Esophagus squamous epithelium (tissue), 5 donors: ENCODE measurements at regions not wholly inside any gene's neighbourhood (a gene's known extent, or its start where the extent isn't known, plus 50 kb on each side); places are given as distances from the start of the nearest gene placed in this dataset.

Experiments
- DNase-seq: peaks from one replicate; lab custom pipeline; 2025; lab: John Stamatoyannopoulos, UW
- H3K27ac ChIP-seq, 4 donors: fragments of 200-600 bp; sonication (generic); one replicate each; pipeline ENCODE4 v1.5.1; 2016 to 2019; ENCODE audit warnings: mild to moderate bottlenecking in 1 of 4
- H3K27me3 ChIP-seq, 4 donors: fragments of 200-600 bp; sonication (generic); 1 replicate in 3 of 4; 2 replicates in 1 of 4; pipeline versions ENCODE4 v1.5.1 to v1.6.0; 2017 to 2021; ENCODE audit warnings: antibody characterized with exemption in 1 of 4
- H3K36me3 ChIP-seq, 3 donors: fragments of 200-600 bp; sonication (generic); one replicate each; pipeline ENCODE4 v1.5.1; 2016 to 2019
- H3K4me1 ChIP-seq, 3 donors: fragments of 200-600 bp; sonication (generic); one replicate each; pipeline ENCODE4 v1.5.1; 2017 to 2019
- H3K4me3 ChIP-seq, 4 donors: fragments of 200-600 bp; sonication (generic); 1 replicate in 3 of 4; 2 replicates in 1 of 4; pipeline ENCODE4 v1.5.1; 2016 to 2019; ENCODE audit warnings: mild to moderate bottlenecking in 2 of 4, moderate library complexity in 1 of 4
- H3K9me3 ChIP-seq, 3 donors: fragments of 200-600 bp; sonication (generic); one replicate each; pipeline ENCODE4 v1.5.1; 2016 to 2019
- CTCF ChIP-seq, 6 experiments: fragments of 450-650 bp in 4 of 6; fragments of 200-600 bp in 2 of 6; sonication (generic) in 2 of 6; IDR thresholded peaks; one replicate each; pipeline ENCODE4 v1.5.1; 2016 to 2019; ENCODE audit warnings: antibody characterized with exemption in 6 of 6, mild to moderate bottlenecking in 4 of 6, moderate library complexity in 4 of 6
- POLR2A ChIP-seq, 4 donors: fragments of 450-650 bp; IDR thresholded peaks; one replicate each; pipeline ENCODE4 v1.6.1; 2017; ENCODE audit warnings: antibody characterized with exemption in 4 of 4, mild to moderate bottlenecking in 4 of 4, moderate library complexity in 3 of 4
- WGBS, 2 donors: methylation state at CpG; one replicate each; pipeline ENCODE4 v1.1.5; 2018; 5-methylcytosine and 5-hydroxymethylcytosine counted together
- intact Hi-C: fragments of 100-400 bp; cut with DNase I; formaldehyde crosslinking; loops from one replicate; pipeline ENCODE4 v1.15.0; 2022
- donor health status: DM: yes; HTN: yes; CAD: no.

GRCh38 chr3:191543018-191543417, 82.1 kb downstream of the PYDC2 start:
- no peak for DNase-seq
- 55 to 60% methylated on average over 1 of the region's 1 CpG for WGBS, 2 donors
- Histone ChIP-seq H3K36me3 (no peaks in the 10 kb centered on the region), H3K4me1 (no peaks in the 10 kb centered on the region), H3K4me3 (no peak overlapping the region), H3K27me3 (no peaks in the 10 kb centered on the region), H3K9me3 (no peaks in the 10 kb centered on the region), H3K27ac (no peak overlapping the region)
- intact Hi-C loops: no loop called here
- TF ChIP-seq CTCF (IDR thresholded peaks at IDR 0.05) (no peak), POLR2A (IDR thresholded peaks at IDR 0.05) (no peak)

- Histone ChIP-seq H3K36me3 (no peaks in the 10 kb centered on the region), H3K4me3 (no peak overlapping the region), H3K27ac (no peak overlapping the region), H3K9me3 (no peaks in the 10 kb centered on the region), H3K27me3 (no peaks in the 10 kb centered on the region), H3K4me1 (no peaks in the 10 kb centered on the region)
- no peak for TF ChIP-seq CTCF (IDR thresholded peaks at IDR 0.05)
- no peak for TF ChIP-seq POLR2A (IDR thresholded peaks at IDR 0.05)
- DNase-seq: no peak
- intact Hi-C loops: no loop called here
- 77% methylated on average over 4 of the region's 4 CpGs for WGBS, 2 donors
Observed at GRCh38 chr3:191543897-191544296, 82.9 kb downstream of the PYDC2 start.

- DNase-seq: no peak
- no peaks in the 10 kb centered on the region for H3K4me1 ChIP-seq
- 17 to 56% methylated on average over 1 of the region's 1 CpG for WGBS, 2 donors
- H3K36me3 ChIP-seq: no peaks in the 10 kb centered on the region
- no peaks in the 10 kb centered on the region for H3K9me3 ChIP-seq
- no peaks in the 10 kb centered on the region for H3K27me3 ChIP-seq
- TF ChIP-seq CTCF (IDR thresholded peaks at IDR 0.05) (no peak), POLR2A (IDR thresholded peaks at IDR 0.05) (no peak)
- H3K4me3 ChIP-seq: no peak overlapping the region
- intact Hi-C loops: no loop called here
- H3K27ac ChIP-seq: no peak overlapping the region
Observed at GRCh38 chr3:191549357-191549756, 88.4 kb downstream of the PYDC2 start.

GRCh38 chr3:191555037-191555436, 94.1 kb downstream of the PYDC2 start:
- TF ChIP-seq CTCF (IDR thresholded peaks at IDR 0.05) (no peak), POLR2A (IDR thresholded peaks at IDR 0.05) (no peak)
- DNase-seq: no peak
- H3K4me1 ChIP-seq: no peaks in the 10 kb centered on the region
- intact Hi-C loops: no loop called here
- H3K27me3 ChIP-seq: no peaks in the 10 kb centered on the region
- H3K9me3 ChIP-seq: no peaks in the 10 kb centered on the region
- no peak overlapping the region for H3K4me3 ChIP-seq
- no peak overlapping the region for H3K27ac ChIP-seq
- H3K36me3 ChIP-seq: no peaks in the 10 kb centered on the region

- Histone ChIP-seq H3K9me3 (no peaks in the 10 kb centered on the region), H3K4me1 (no peaks in the 10 kb centered on the region), H3K27me3 (no peaks in the 10 kb centered on the region), H3K27ac (no peak overlapping the region), H3K4me3 (no peak overlapping the region), H3K36me3 (no peaks in the 10 kb centered on the region)
- TF ChIP-seq POLR2A (IDR thresholded peaks at IDR 0.05) (no peak), CTCF (IDR thresholded peaks at IDR 0.05) (no peak)
- intact Hi-C loops: no loop called here
- 88% methylated on average over 2 of the region's 2 CpGs; no CpG with 5 or more reads in 1 of the 2 donors for WGBS, 2 donors
- no peak for DNase-seq
Observed at GRCh38 chr3:191557322-191557721, 96.4 kb downstream of the PYDC2 start.
